GM18861 (cell line): ENCODE measurements at regions not wholly inside any gene's neighbourhood (a gene's known extent, or its start where the extent isn't known, plus 50 kb on each side); places are given as distances from the start of the nearest gene placed in this dataset.

Source experiments
- ATAC-seq: cut with Tn5 transposase; IDR thresholded peaks from one replicate; pipeline ENCODE4 v1.9.1; 2021; ENCODE audit not compliant: unreplicated experiment

GRCh38 chr16:85354686-85355514 is 242.6 kb upstream of the CIBAR2 start:
- ATAC-seq = no peak

- ATAC-seq = no peak
Observed at GRCh38 chr16:85355515-85355837, 243.2 kb upstream of the CIBAR2 start.

GRCh38 chr16:85356157-85356556 is 243.9 kb upstream of the CIBAR2 start:
- no peak for ATAC-seq

GRCh38 chr16:85357323-85357722 is 245.1 kb upstream of the CIBAR2 start:
- ATAC-seq = no peak

- no peak for ATAC-seq
Observed at GRCh38 chr16:85357924-85358505, 245.7 kb upstream of the CIBAR2 start.

- no peak for ATAC-seq
Observed at GRCh38 chr16:85358704-85359146, 246.5 kb upstream of the CIBAR2 start.

GRCh38 chr16:85359147-85359822 is 247.0 kb upstream of the CIBAR2 start:
- ATAC-seq = no peak

GRCh38 chr16:85360323-85361277 is 248.3 kb upstream of the CIBAR2 start:
- no peak for ATAC-seq

- ATAC-seq = no peak
Observed at GRCh38 chr16:85361441-85362118, 249.3 kb upstream of the CIBAR2 start.

GRCh38 chr16:85362443-85362842 is 250.2 kb upstream of the CIBAR2 start:
- no peak for ATAC-seq

- no peak for ATAC-seq
Observed at GRCh38 chr16:85363427-85363826, 249.7 kb upstream of the GSE1 start.

- ATAC-seq = no peak
Observed at GRCh38 chr16:85363881-85364280, 249.2 kb upstream of the GSE1 start.

GRCh38 chr16:85364323-85365040 is 248.6 kb upstream of the GSE1 start:
- ATAC-seq = no peak

- no peak for ATAC-seq
Observed at GRCh38 chr16:85365120-85365519, 248.0 kb upstream of the GSE1 start.

- no peak for ATAC-seq
Observed at GRCh38 chr16:85366031-85366763, 246.9 kb upstream of the GSE1 start.

- ATAC-seq = no peak
Observed at GRCh38 chr16:85367485-85367884, 245.6 kb upstream of the GSE1 start.

- no peak for ATAC-seq
Observed at GRCh38 chr16:85369060-85369459, 244.1 kb upstream of the GSE1 start.

- ATAC-seq = no peak
Observed at GRCh38 chr16:85369741-85370528, 243.2 kb upstream of the GSE1 start.
